CD14-positive monocyte (primary cell): ENCODE measurements at regions not wholly inside any gene's neighbourhood (a gene's known extent, or its start where the extent isn't known, plus 50 kb on each side); places are given as distances from the start of the nearest gene placed in this dataset.

ENCODE experiments used
- DNase-seq, 3 donors: peaks; one replicate each; pipeline ENCODE4 v3.0.0-alpha.2; 2011 to 2022
- H2AFZ ChIP-seq: 2 replicates; pipeline ENCODE4 v1.6.0; 2012; ENCODE audit warnings: mild to moderate bottlenecking, low read depth, low read length, inconsistent platforms; ENCODE audit not compliant: insufficient read depth, poor library complexity, severe bottlenecking
- H3K27ac ChIP-seq, 2 donors: 1 replicate in 1 of 2; 2 replicates in 1 of 2; pipeline ENCODE4 v1.5.1; 2012 to 2013; ENCODE audit warnings: low read length in 2 of 2, control low read depth in 1 of 2, inconsistent platforms in 1 of 2, low read depth in 1 of 2, mild to moderate bottlenecking in 1 of 2
- H3K27me3 ChIP-seq, 2 donors: one replicate each; pipeline versions ENCODE4 v1.6.0 to v1.6.1; 2011 to 2013; ENCODE audit warnings: low read length in 2 of 2; ENCODE audit not compliant: control insufficient read depth in 2 of 2, insufficient read depth in 2 of 2
- H3K36me3 ChIP-seq, 2 donors: replicated peaks in 1 of 2; 1 replicate in 1 of 2; 2 replicates in 1 of 2; pipeline versions ENCODE4 v1.5.1 to v1.6.1; 2012 to 2013; ENCODE audit warnings: low read length in 2 of 2, control low read depth in 1 of 2, inconsistent platforms in 1 of 2, mild to moderate bottlenecking in 1 of 2; ENCODE audit not compliant: insufficient read depth in 2 of 2, control insufficient read depth in 1 of 2
- H3K4me1 ChIP-seq, 2 donors: 1 replicate in 1 of 2; 2 replicates in 1 of 2; pipeline versions ENCODE4 v1.5.1 to v1.6.1; 2012 to 2013; ENCODE audit warnings: low read length in 2 of 2, control low read depth in 1 of 2, inconsistent platforms in 1 of 2, mild to moderate bottlenecking in 1 of 2, moderate library complexity in 1 of 2; ENCODE audit not compliant: insufficient read depth in 2 of 2, control insufficient read depth in 1 of 2
- H3K4me2 ChIP-seq: replicated peaks from 2 replicates; pipeline ENCODE3; 2012; ENCODE audit warnings: low read length, moderate library complexity, mild to moderate bottlenecking; ENCODE audit not compliant: poor library complexity, severe bottlenecking; ENCODE audit errors: extremely low read depth
- H3K4me3 ChIP-seq, 3 experiments: fragments of 200-600 bp in 1 of 3; sonication (generic) in 1 of 3; replicated peaks in 1 of 3; 1 replicate in 2 of 3; 2 replicates in 1 of 3; pipeline ENCODE4 v1.5.1; 2011 to 2013; ENCODE audit warnings: low read length in 3 of 3, mild to moderate bottlenecking in 3 of 3, control low read depth in 2 of 3, low read depth in 2 of 3, inconsistent platforms in 1 of 3, moderate library complexity in 1 of 3
- H3K79me2 ChIP-seq: 2 replicates; pipeline ENCODE4 v1.6.0; 2012; ENCODE audit warnings: mild to moderate bottlenecking, control low read depth, inconsistent platforms, low read length, moderate library complexity; ENCODE audit not compliant: insufficient read depth
- H3K9ac ChIP-seq: 2 replicates; pipeline ENCODE4 v1.6.0; 2017; ENCODE audit warnings: low read length, mild to moderate bottlenecking; ENCODE audit not compliant: insufficient read depth, poor library complexity, severe bottlenecking
- H3K9me3 ChIP-seq, 2 donors: replicated peaks in 1 of 2; 1 replicate in 1 of 2; 2 replicates in 1 of 2; pipeline versions ENCODE4 v1.5.1 to v1.6.1; 2012 to 2013; ENCODE audit warnings: low read length in 2 of 2, control low read depth in 1 of 2; ENCODE audit not compliant: control insufficient read depth in 1 of 2, insufficient read depth in 1 of 2
- H4K20me1 ChIP-seq: 2 replicates; pipeline ENCODE4 v1.6.0; 2012; ENCODE audit warnings: mild to moderate bottlenecking, low read length, control low read depth, moderate library complexity; ENCODE audit not compliant: insufficient read depth
- H3K27ac Mint-ChIP-seq, 7 donors: one replicate each; pipeline ENCODE4 v1.8.0; 2020; ENCODE audit warnings: mild to moderate bottlenecking in 7 of 7, mixed read lengths in 7 of 7, moderate library complexity in 6 of 7, inconsistent platforms in 2 of 7
- H3K27me3 Mint-ChIP-seq, 3 donors: one replicate each; pipeline ENCODE4 v1.8.0; 2021 to 2022; ENCODE audit warnings: low read depth in 3 of 3, mild to moderate bottlenecking in 3 of 3, mixed read lengths in 3 of 3, moderate library complexity in 3 of 3, inconsistent platforms in 1 of 3
- H3K36me3 Mint-ChIP-seq, 2 donors: one replicate each; pipeline ENCODE4 v1.8.0; 2020; ENCODE audit warnings: mixed read lengths in 2 of 2, inconsistent platforms in 1 of 2, mild to moderate bottlenecking in 1 of 2
- H3K4me1 Mint-ChIP-seq: one replicate; pipeline ENCODE4 v1.8.0; 2020; ENCODE audit warnings: mild to moderate bottlenecking, mixed read lengths
- H3K4me3 Mint-ChIP-seq, 2 donors: one replicate each; pipeline ENCODE4 v1.8.0; 2020; ENCODE audit warnings: mild to moderate bottlenecking in 2 of 2, mixed read lengths in 2 of 2, moderate library complexity in 1 of 2
- H3K9me3 Mint-ChIP-seq, 7 donors: one replicate each; pipeline ENCODE4 v1.8.0; 2020 to 2022; ENCODE audit warnings: mixed read lengths in 7 of 7, mild to moderate bottlenecking in 6 of 7, moderate library complexity in 6 of 7, inconsistent platforms in 2 of 7
- CTCF ChIP-seq: fragments of 200-600 bp; IDR thresholded peaks from one replicate; pipeline ENCODE4 v1.8.0; 2022; ENCODE audit warnings: antibody characterized with exemption, mild to moderate bottlenecking
- WGBS: methylation state at CpG from one replicate; pipeline ENCODE4 v1.1.5; 2013; ENCODE audit warnings: missing lambda C conversion rate; ENCODE audit not compliant: insufficient coverage; 5-methylcytosine and 5-hydroxymethylcytosine counted together
- intact Hi-C, 2 donors: fragments of 100-400 bp; cut with micrococcal nuclease; formaldehyde crosslinking; loops; one replicate each; pipeline versions ENCODE4 v1.15.0 to v1.15.1; 2023

DNA sequence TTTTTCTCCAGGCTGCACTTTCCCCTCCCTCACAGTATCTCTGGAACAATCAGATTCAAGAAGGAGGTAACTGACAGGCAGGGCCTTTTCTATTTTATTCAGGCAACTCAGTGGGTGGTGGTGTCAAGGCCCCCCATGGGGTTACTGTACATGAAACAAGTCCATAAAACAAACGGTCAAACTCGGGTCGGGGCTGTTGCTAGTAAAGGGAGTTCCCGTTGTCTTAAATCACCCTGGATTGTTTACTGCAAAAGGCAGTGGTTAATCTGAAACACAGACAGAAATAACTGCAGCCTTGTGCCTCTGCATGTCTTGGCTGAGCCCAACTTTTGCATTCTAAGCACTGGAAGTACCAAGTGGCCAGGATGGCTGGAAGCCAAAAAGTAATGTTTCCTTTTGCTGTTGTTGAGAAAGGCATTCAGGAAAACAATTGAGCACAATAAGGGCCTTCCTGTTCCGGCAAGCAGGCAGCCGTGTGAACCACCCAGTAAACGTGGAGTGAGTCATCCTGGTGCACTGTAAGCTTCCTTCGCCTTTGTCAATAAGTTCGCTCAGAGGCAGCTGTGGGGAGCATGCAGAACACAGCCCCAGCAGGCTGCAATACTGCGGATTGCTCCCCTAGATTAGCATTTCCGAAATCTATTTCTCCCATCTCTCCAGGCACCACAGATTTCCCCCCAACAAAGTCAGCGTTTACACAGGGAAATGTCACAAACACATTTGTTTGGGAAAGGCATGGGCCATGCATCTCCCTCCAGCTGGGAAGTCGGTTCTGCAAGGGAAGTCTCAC, 149.6 kb downstream of the IRS1 start:
- Histone ChIP-seq H3K4me2 (no peak overlapping the region), H3K79me2 (no peaks in the 10 kb centered on the region), H2AFZ (no peak overlapping the region), H3K27ac (no peak overlapping the region), H3K27me3 (peaks cover 45 to 75% of the 10 kb centered on the region in 2 donors), H3K4me3 (no peak overlapping the region), H4K20me1 (no peaks in the 10 kb centered on the region), H3K9ac (no peak overlapping the region), H3K36me3 (no peaks in the 10 kb centered on the region), H3K4me1 (peaks cover 16% of the 10 kb centered on the region in 2 donors), H3K9me3 (peaks cover 13 to 24% of the 10 kb centered on the region in 2 donors)
- peak; percentile 27 to 73 (median 39) for DNase-seq
- peaks cover 36 to 75% (median 45%) of the 10 kb centered on the region in 3 donors for H3K27me3 Mint-ChIP-seq
- intact Hi-C loops = no loop called here
- peak overlapping the region in 1 of 2 donors; percentile 43 for H3K4me3 Mint-ChIP-seq
- peaks cover 18% of the 10 kb centered on the region for H3K4me1 Mint-ChIP-seq
- no peak for TF ChIP-seq CTCF
- no peaks in the 10 kb centered on the region for H3K36me3 Mint-ChIP-seq
- peaks cover 14 to 27% (median 23%) of the 10 kb centered on the region in 7 donors for H3K9me3 Mint-ChIP-seq
- WGBS = under 1% methylated on average over 13 of the region's 13 CpGs
- peak overlapping the region in 3 of 7 donors; percentile 6 to 46 (median 8) for H3K27ac Mint-ChIP-seq

DNA sequence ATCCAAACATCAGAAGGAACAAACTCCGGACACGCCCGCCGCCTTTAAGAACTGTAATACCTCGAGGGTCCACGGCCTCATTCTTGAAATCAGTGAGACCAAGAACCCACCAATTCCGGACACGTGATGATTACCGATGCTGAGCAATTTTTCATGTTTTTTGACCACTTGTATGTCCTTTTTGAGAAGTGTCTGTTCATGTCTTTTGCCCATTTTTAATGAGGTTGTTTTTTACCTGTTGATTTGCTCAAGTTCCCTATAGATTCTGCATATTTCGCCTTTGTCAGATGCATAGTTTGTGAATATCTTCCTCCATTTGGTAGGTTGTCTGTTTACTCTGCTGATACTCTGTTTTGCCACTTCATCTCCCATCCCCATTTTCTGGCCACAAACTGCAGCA, 150.4 kb downstream of the IRS1 start:
- DNase-seq = no peak
- Histone ChIP-seq H3K9me3 (peaks cover 13 to 24% of the 10 kb centered on the region in 2 donors), H3K4me2 (no peak overlapping the region), H3K27me3 (peaks cover 44 to 67% of the 10 kb centered on the region in 2 donors), H3K4me3 (no peak overlapping the region), H3K79me2 (no peaks in the 10 kb centered on the region), H3K9ac (no peak overlapping the region), H2AFZ (no peak overlapping the region), H3K36me3 (no peaks in the 10 kb centered on the region), H3K27ac (no peak overlapping the region), H3K4me1 (peaks cover 16% of the 10 kb centered on the region in 2 donors), H4K20me1 (no peaks in the 10 kb centered on the region)
- intact Hi-C loops = no loop called here
- H3K4me1 Mint-ChIP-seq = peaks cover 18% of the 10 kb centered on the region
- H3K4me3 Mint-ChIP-seq = peak overlapping the region in 1 of 2 donors; percentile 43
- peaks cover 14 to 27% (median 23%) of the 10 kb centered on the region in 7 donors for H3K9me3 Mint-ChIP-seq
- no peak for TF ChIP-seq CTCF
- WGBS = 96% methylated on average over 9 of the region's 10 CpGs
- H3K27me3 Mint-ChIP-seq = peaks cover 38 to 75% (median 49%) of the 10 kb centered on the region in 3 donors
- no peaks in the 10 kb centered on the region for H3K36me3 Mint-ChIP-seq
- H3K27ac Mint-ChIP-seq = peak overlapping the region in 1 of 7 donors; percentile 66
